GM10248 (cell line): ENCODE measurements at regions not wholly inside any gene's neighbourhood (a gene's known extent, or its start where the extent isn't known, plus 50 kb on each side); places are given as distances from the start of the nearest gene placed in this dataset.

Source experiments
- CTCF ChIA-PET: fragments of 300-600 bp; sonication (Branson Sonifier 250); formaldehyde crosslinking; extraction: SDS; loops from one replicate; lab custom pipeline; 2021; ENCODE audit warnings: antibody characterized with exemption; lab: Yijun Ruan, JAX
- POLR2A ChIA-PET: fragments of 350-650 bp; sonication (Branson Sonifier 250); formaldehyde crosslinking; extraction: SDS; loops from one replicate; lab custom pipeline; 2020; ENCODE audit warnings: antibody characterized with exemption; lab: Yijun Ruan, JAX
- DNase-seq: peaks from one replicate; pipeline ENCODE4 v3.0.0; 2012; ENCODE audit errors: extremely low spot score
- TF ChIP-seq, protein P1 (sequence below): IDR thresholded peaks from 2 replicates; pipeline ENCODE4 v1.5.1; 2012; ENCODE audit warnings: mild to moderate bottlenecking, low read depth; ENCODE audit errors: extremely low read depth, missing control alignments, control extremely low read depth

DNA sequence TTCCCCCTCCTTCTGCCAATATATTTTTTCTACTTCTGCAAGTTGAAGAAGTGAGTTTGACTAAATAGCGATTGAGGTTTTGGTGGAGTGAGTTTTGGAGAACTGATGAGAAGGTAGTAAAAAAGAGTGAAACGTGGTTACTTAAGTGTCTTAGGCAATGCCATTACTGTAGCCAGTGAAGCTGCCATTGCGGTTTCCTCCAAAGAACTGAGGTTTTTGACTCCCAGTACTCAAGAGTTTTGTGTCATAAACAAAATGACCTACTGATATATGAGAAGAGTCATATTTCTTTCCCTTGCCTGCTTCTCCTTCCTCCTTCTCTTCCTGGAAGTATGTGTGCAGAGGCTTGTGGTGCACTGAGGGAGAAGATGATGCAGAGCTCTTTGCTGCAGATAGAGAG is 554.5 kb upstream of the MAP3K7 start:
- ChIA-PET CTCF (interaction anchor here (1.3 kb wide), 1 partner anchor 14 kb away, joined by 5 read pairs; no protein-coding TSS in a partner anchor), POLR2A (no interaction called here)
- TF ChIP-seq, protein P1, sequence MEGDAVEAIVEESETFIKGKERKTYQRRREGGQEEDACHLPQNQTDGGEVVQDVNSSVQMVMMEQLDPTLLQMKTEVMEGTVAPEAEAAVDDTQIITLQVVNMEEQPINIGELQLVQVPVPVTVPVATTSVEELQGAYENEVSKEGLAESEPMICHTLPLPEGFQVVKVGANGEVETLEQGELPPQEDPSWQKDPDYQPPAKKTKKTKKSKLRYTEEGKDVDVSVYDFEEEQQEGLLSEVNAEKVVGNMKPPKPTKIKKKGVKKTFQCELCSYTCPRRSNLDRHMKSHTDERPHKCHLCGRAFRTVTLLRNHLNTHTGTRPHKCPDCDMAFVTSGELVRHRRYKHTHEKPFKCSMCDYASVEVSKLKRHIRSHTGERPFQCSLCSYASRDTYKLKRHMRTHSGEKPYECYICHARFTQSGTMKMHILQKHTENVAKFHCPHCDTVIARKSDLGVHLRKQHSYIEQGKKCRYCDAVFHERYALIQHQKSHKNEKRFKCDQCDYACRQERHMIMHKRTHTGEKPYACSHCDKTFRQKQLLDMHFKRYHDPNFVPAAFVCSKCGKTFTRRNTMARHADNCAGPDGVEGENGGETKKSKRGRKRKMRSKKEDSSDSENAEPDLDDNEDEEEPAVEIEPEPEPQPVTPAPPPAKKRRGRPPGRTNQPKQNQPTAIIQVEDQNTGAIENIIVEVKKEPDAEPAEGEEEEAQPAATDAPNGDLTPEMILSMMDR = no peak
- DNase-seq = no peak

DNA sequence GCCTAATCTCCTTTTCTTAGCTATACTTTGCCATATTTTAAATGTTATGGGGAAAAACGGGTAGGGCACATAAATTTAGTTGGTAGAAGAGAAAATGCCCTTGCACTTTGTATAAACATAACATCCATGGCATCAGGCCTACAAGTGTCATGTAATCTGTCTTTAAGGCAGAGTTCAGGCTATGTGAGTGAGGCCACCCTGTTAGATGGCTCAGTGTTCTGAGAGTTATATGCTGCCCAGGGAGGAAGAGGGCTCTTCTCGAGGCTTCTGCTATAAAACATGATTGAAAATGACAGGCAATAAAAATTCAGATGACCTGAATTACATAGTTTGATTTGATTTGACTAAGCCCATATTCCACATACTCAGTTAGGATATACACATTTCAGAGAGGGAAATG is 553.6 kb upstream of the MAP3K7 start:
- TF ChIP-seq, protein P1 = no peak
- POLR2A ChIA-PET = no interaction called here
- no peak for DNase-seq
- CTCF ChIA-PET = interaction anchor here (1.3 kb wide), 1 partner anchor 13 kb away, joined by 5 read pairs; no protein-coding TSS in a partner anchor

DNA sequence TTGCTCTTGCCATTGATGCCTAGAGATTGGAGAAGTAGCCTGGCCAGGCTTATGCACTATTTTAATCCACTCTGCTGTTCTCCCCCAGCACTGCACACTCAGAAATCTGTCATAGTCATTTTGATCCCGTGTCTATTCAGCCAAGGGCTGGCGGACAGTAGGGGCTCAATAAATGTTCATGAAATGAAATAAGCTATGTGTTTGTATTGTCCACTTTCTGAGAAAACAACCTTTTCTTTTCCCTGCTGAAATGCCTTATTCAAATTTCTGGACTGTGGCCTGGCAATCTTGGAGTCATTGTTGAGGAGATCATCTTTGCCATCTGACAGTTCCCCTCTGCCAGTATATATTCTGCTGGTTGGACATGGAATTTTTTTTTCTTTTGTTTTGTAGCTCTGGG is 550.4 kb upstream of the MAP3K7 start:
- CTCF ChIA-PET = no interaction called here
- DNase-seq = no peak
- TF ChIP-seq, protein P1 = no peak
- POLR2A ChIA-PET = no interaction called here

DNA sequence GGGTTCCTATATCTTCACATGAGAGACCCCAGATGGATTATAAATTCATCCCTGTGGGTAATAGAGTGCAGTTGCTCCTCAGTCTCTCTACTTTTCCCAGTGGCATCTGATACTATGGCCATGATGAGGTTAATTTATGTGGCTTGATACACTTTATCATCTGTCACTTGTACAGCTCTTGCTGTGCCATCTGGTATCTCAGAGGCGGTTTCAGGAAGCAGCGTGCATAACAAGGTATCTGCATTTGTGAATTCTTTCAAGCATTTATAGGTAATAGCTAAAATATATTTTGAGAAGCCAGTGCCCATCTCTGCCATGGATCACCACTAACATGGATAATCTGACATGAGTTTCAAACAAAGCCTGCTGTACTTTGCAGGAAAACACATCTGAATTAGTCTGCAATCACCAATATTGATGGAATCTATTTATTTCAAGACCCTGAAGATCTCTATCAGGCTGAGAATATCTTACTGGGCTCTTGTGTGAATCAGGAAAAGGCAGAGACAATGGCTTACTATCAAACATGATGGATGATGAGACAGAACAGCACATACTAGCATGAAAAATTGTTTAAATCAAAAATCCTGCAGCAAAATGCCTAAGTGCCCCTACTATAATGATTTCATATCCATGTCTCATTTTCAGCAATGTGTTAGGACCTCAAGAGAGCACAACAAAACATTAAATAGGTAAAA is 548.7 kb upstream of the MAP3K7 start:
- CTCF ChIA-PET = interaction anchor here (1.5 to 1.6 kb wide), 2 partner anchors 53 to 54 kb away, joined by 3 to 4 read pairs; no protein-coding TSS in a partner anchor
- TF ChIP-seq, protein P1 = peak; percentile 3
- POLR2A ChIA-PET = no interaction called here
- DNase-seq = no peak

DNA sequence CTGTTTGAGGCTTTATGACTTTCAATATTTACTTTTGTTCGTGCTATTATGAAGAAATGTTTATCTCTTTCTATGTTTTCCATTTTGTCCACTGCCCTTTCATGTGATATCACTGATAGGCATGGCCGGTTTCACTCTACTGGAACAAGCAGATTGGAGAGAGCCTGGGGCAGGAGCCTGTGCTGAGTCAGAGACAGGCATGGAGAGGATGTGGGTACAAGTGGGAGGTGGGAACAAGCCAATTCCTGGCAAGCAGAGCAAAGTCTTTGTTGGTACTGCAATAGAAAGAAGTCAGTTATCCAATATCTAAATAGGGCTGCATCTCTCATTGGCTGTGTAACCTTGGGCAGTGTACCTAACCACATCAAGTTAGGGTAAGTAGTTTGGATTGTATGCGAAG is 545.6 kb upstream of the MAP3K7 start:
- TF ChIP-seq, protein P1 = no peak
- CTCF ChIA-PET = interaction anchor here (1.3 kb wide), 1 partner anchor 10 kb away, joined by 6 read pairs; no protein-coding TSS in a partner anchor
- no peak for DNase-seq
- POLR2A ChIA-PET = no interaction called here

DNA sequence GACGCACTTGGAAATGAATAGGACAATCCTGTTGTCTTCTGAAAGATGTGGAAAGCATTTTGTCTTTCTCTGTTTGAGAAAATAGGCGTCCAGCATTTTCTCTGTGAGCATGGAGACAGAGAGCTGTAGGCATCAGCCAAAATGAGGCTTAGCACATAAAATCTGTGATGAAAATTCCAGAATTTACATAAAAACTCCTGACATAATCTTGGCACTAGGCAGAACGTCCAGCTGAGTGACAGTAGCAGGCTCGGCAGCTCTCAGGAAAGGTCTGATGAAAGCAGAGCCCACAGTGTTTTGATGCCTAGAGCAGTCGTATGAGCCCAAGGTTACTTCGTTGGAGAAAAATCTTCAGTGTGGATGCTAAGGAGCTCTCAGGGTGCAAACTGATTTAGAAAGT is 543.3 kb upstream of the MAP3K7 start:
- TF ChIP-seq, protein P1 = no peak
- ChIA-PET POLR2A (no interaction called here), CTCF (interaction anchor here (1.1 kb wide), 1 partner anchor 83 kb away, joined by 3 read pairs; no protein-coding TSS in a partner anchor)
- DNase-seq = no peak
